PC-9 (cell line): ENCODE measurements at regions not wholly inside any gene's neighbourhood (a gene's known extent, or its start where the extent isn't known, plus 50 kb on each side); places are given as distances from the start of the nearest gene placed in this dataset.

Experiments
- EZH2 ChIP-seq: fragments of 200-600 bp; sonication (generic); IDR thresholded peaks from 2 replicates; pipeline ENCODE4 v1.8.0; 2017; ENCODE audit warnings: antibody characterized with exemption, low read depth
- TF ChIP-seq, protein P1 (sequence below): fragments of 200-600 bp; sonication (generic); conservative IDR thresholded peaks from 2 replicates; pipeline ENCODE4 v1.6.1; 2017; ENCODE audit warnings: mixed run types, antibody characterized with exemption, mild to moderate bottlenecking, moderate library complexity

GRCh38 chr4:24067367-24068193, 177.7 kb upstream of the PPARGC1A start:
- TF ChIP-seq, protein P1, sequence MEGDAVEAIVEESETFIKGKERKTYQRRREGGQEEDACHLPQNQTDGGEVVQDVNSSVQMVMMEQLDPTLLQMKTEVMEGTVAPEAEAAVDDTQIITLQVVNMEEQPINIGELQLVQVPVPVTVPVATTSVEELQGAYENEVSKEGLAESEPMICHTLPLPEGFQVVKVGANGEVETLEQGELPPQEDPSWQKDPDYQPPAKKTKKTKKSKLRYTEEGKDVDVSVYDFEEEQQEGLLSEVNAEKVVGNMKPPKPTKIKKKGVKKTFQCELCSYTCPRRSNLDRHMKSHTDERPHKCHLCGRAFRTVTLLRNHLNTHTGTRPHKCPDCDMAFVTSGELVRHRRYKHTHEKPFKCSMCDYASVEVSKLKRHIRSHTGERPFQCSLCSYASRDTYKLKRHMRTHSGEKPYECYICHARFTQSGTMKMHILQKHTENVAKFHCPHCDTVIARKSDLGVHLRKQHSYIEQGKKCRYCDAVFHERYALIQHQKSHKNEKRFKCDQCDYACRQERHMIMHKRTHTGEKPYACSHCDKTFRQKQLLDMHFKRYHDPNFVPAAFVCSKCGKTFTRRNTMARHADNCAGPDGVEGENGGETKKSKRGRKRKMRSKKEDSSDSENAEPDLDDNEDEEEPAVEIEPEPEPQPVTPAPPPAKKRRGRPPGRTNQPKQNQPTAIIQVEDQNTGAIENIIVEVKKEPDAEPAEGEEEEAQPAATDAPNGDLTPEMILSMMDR = no peak
- no peak for TF ChIP-seq EZH2
